ENCODE measurements at regions not wholly inside any gene's neighbourhood (a gene's known extent, or its start where the extent isn't known, plus 50 kb on each side); places are given as distances from the start of the nearest gene placed in this dataset.

- DNase-seq (ENCODE audit: low read depth, low spot score): no peak
Observed at GRCh38 chr2:481388-481787, 193.5 kb upstream of the ALKAL2 start.

GRCh38 chr2:479490-480176 is 191.7 kb upstream of the ALKAL2 start:
- DNase-seq (ENCODE audit: low read depth, low spot score): no peak

GRCh38 chr2:479031-479430 is 191.1 kb upstream of the ALKAL2 start:
- DNase-seq (ENCODE audit: low read depth, low spot score): no peak

- DNase-seq (ENCODE audit: low read depth, low spot score): no peak
Observed at GRCh38 chr2:471560-471959, 183.7 kb upstream of the ALKAL2 start.

- DNase-seq (ENCODE audit: low read depth, low spot score): no peak
Observed at GRCh38 chr2:469514-469913, 181.6 kb upstream of the ALKAL2 start.

GRCh38 chr2:468648-469336 is 180.9 kb upstream of the ALKAL2 start:
- DNase-seq (ENCODE audit: low read depth, low spot score): no peak

GRCh38 chr2:467892-468647 is 180.2 kb upstream of the ALKAL2 start:
- DNase-seq (ENCODE audit: low read depth, low spot score): no peak

- no peak for DNase-seq (ENCODE audit: low read depth, low spot score)
Observed at GRCh38 chr2:467543-467891, 179.6 kb upstream of the ALKAL2 start.

GRCh38 chr2:467101-467500 is 179.2 kb upstream of the ALKAL2 start:
- no peak for DNase-seq (ENCODE audit: low read depth, low spot score)

GRCh38 chr2:464562-465309 is 176.8 kb upstream of the ALKAL2 start:
- DNase-seq (ENCODE audit: low read depth, low spot score): no peak

GRCh38 chr2:460861-461260 is 173.0 kb upstream of the ALKAL2 start:
- DNase-seq (ENCODE audit: low read depth, low spot score): no peak

- DNase-seq (ENCODE audit: low read depth, low spot score): no peak
Observed at GRCh38 chr2:459931-460330, 172.0 kb upstream of the ALKAL2 start.

GRCh38 chr2:458425-458815 is 170.5 kb upstream of the ALKAL2 start:
- no peak for DNase-seq (ENCODE audit: low read depth, low spot score)

GRCh38 chr2:457792-458424 is 170.0 kb upstream of the ALKAL2 start:
- no peak for DNase-seq (ENCODE audit: low read depth, low spot score)

GRCh38 chr2:457262-457661 is 169.4 kb upstream of the ALKAL2 start:
- DNase-seq (ENCODE audit: low read depth, low spot score): no peak

- DNase-seq (ENCODE audit: low read depth, low spot score): no peak
Observed at GRCh38 chr2:455913-456312, 168.0 kb upstream of the ALKAL2 start.

- DNase-seq (ENCODE audit: low read depth, low spot score): no peak
Observed at GRCh38 chr2:455015-455705, 167.3 kb upstream of the ALKAL2 start.

- DNase-seq (ENCODE audit: low read depth, low spot score): no peak
Observed at GRCh38 chr2:453132-453531, 165.2 kb upstream of the ALKAL2 start.

- DNase-seq (ENCODE audit: low read depth, low spot score): no peak
Observed at GRCh38 chr2:451495-451894, 163.6 kb upstream of the ALKAL2 start.

- DNase-seq (ENCODE audit: low read depth, low spot score): no peak
Observed at GRCh38 chr2:449246-450067, 161.6 kb upstream of the ALKAL2 start.

Measured in smooth muscle cell of the brain vasculature (primary cell).